IMR-90 (cell line): ENCODE measurements at regions not wholly inside any gene's neighbourhood (a gene's known extent, or its start where the extent isn't known, plus 50 kb on each side); places are given as distances from the start of the nearest gene placed in this dataset.

Source experiments
- BHLHE40 ChIP-seq: fragments of 150-350 bp; IDR thresholded peaks from 2 replicates; pipeline ENCODE4 v1.6.1; 2016; ENCODE audit warnings: mild to moderate bottlenecking, low read depth, low read length
- FOS ChIP-seq: fragments of 150-350 bp; IDR thresholded peaks from 2 replicates; pipeline ENCODE4 v1.6.1; 2016; ENCODE audit warnings: low read depth, low read length
- MAZ ChIP-seq: IDR thresholded peaks from 2 replicates; pipeline ENCODE4 v1.6.1; 2012; ENCODE audit warnings: low read depth, mild to moderate bottlenecking, low read length, improper control_type of control experiment, moderate library complexity, borderline replicate concordance
- NFE2L2 ChIP-seq: fragments of 150-350 bp; IDR thresholded peaks from 2 replicates; pipeline ENCODE4 v1.6.1; 2016; ENCODE audit warnings: low read depth, mild to moderate bottlenecking, low read length
- POLR2A ChIP-seq: IDR thresholded peaks from 2 replicates; pipeline ENCODE4 v1.6.1; 2012; ENCODE audit warnings: mild to moderate bottlenecking, low read depth, low read length
- RAD21 ChIP-seq: IDR thresholded peaks from 2 replicates; pipeline ENCODE4 v1.6.1; 2012; ENCODE audit warnings: low read length, improper control_type of control experiment
- RFX5 ChIP-seq: IDR thresholded peaks from 2 replicates; pipeline ENCODE4 v1.8.0; 2012; ENCODE audit warnings: low read depth, mild to moderate bottlenecking, low read length, moderate library complexity
- TF ChIP-seq, protein P1 (sequence below): conservative IDR thresholded peaks from 2 replicates; pipeline ENCODE4 v1.5.1; 2012; ENCODE audit warnings: mild to moderate bottlenecking, low read depth, low read length, improper control_type of control experiment
- TF ChIP-seq, protein P2 (sequence below): fragments of 150-350 bp; IDR thresholded peaks from 2 replicates; pipeline ENCODE4 v1.6.1; 2016; ENCODE audit warnings: low read depth, mild to moderate bottlenecking, low read length, moderate library complexity, borderline replicate concordance

DNA sequence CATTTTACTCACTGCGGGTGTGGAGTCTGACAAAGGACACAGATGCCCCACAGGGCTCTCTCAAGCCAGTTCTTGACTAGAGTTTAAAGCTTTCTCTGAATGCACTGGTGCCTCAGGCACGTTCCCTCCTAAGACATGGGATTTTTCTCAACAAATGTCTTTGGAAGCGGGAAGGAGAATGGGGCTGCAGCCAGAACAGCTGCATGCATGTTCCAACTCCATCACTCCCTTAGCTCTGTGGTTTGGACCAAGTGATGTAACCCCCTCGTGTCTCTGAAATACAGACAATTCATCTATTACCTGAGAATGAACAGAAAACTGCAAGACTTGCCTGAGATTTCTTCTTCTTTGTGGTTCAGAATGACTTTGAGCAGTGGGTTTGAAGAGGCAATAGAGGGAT, 141.7 kb upstream of the SERPINE2 start:
- TF ChIP-seq RFX5: no peak
- TF ChIP-seq, protein P1, sequence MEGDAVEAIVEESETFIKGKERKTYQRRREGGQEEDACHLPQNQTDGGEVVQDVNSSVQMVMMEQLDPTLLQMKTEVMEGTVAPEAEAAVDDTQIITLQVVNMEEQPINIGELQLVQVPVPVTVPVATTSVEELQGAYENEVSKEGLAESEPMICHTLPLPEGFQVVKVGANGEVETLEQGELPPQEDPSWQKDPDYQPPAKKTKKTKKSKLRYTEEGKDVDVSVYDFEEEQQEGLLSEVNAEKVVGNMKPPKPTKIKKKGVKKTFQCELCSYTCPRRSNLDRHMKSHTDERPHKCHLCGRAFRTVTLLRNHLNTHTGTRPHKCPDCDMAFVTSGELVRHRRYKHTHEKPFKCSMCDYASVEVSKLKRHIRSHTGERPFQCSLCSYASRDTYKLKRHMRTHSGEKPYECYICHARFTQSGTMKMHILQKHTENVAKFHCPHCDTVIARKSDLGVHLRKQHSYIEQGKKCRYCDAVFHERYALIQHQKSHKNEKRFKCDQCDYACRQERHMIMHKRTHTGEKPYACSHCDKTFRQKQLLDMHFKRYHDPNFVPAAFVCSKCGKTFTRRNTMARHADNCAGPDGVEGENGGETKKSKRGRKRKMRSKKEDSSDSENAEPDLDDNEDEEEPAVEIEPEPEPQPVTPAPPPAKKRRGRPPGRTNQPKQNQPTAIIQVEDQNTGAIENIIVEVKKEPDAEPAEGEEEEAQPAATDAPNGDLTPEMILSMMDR: no peak
- no peak for TF ChIP-seq MAZ
- TF ChIP-seq, protein P2, sequence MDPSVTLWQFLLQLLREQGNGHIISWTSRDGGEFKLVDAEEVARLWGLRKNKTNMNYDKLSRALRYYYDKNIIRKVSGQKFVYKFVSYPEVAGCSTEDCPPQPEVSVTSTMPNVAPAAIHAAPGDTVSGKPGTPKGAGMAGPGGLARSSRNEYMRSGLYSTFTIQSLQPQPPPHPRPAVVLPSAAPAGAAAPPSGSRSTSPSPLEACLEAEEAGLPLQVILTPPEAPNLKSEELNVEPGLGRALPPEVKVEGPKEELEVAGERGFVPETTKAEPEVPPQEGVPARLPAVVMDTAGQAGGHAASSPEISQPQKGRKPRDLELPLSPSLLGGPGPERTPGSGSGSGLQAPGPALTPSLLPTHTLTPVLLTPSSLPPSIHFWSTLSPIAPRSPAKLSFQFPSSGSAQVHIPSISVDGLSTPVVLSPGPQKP: no peak
- no peak for TF ChIP-seq POLR2A
- no peak for TF ChIP-seq BHLHE40
- TF ChIP-seq RAD21: no peak
- no peak for TF ChIP-seq FOS
- no peak for TF ChIP-seq NFE2L2
